ENCODE measurements at regions not wholly inside any gene's neighbourhood (a gene's known extent, or its start where the extent isn't known, plus 50 kb on each side); places are given as distances from the start of the nearest gene placed in this dataset.
"Not testable (repeated sequence)": the region's sequence is repeated elsewhere in the genome, so short reads cannot be mapped to it uniquely, and the experiment has no call there.

GRCh38 chr13:87736849-87737385, 65.7 kb downstream of the SLITRK5 start:
- no peak for DNase-seq (ENCODE audit: low read depth)

- no peak for DNase-seq (ENCODE audit: low read depth)
Observed at GRCh38 chr13:87754097-87754496, 82.9 kb downstream of the SLITRK5 start.

GRCh38 chr13:87769445-87769844, 98.3 kb downstream of the SLITRK5 start:
- no peak for DNase-seq (ENCODE audit: low read depth)

- no peak for DNase-seq (ENCODE audit: low read depth)
Observed at GRCh38 chr13:87777387-87777786, 106.2 kb downstream of the SLITRK5 start.

- DNase-seq (ENCODE audit: low read depth) = no peak
Observed at GRCh38 chr13:87778128-87778527, 107.0 kb downstream of the SLITRK5 start.

- no peak for DNase-seq (ENCODE audit: low read depth)
Observed at GRCh38 chr13:87779426-87779825, 108.3 kb downstream of the SLITRK5 start.

GRCh38 chr13:87783366-87783765, 112.2 kb downstream of the SLITRK5 start:
- DNase-seq (ENCODE audit: low read depth) = no peak

GRCh38 chr13:87788363-87788762, 117.2 kb downstream of the SLITRK5 start:
- DNase-seq (ENCODE audit: low read depth) = no peak

- no peak for DNase-seq (ENCODE audit: low read depth)
Observed at GRCh38 chr13:87792878-87793277, 121.7 kb downstream of the SLITRK5 start.

- DNase-seq (ENCODE audit: low read depth) = no peak
Observed at GRCh38 chr13:87798536-87798935, 127.4 kb downstream of the SLITRK5 start.

GRCh38 chr13:87810391-87810801, 139.2 kb downstream of the SLITRK5 start:
- DNase-seq (ENCODE audit: low read depth) = no peak

GRCh38 chr13:87810920-87811344, 139.8 kb downstream of the SLITRK5 start:
- DNase-seq (ENCODE audit: low read depth) = no peak

GRCh38 chr13:87814403-87814802, 143.2 kb downstream of the SLITRK5 start:
- DNase-seq (ENCODE audit: low read depth) = no peak

- DNase-seq (ENCODE audit: low read depth) = no peak
Observed at GRCh38 chr13:87820241-87820640, 149.1 kb downstream of the SLITRK5 start.

- DNase-seq (ENCODE audit: low read depth) = no peak
Observed at GRCh38 chr13:87821512-87821911, 150.3 kb downstream of the SLITRK5 start.

GRCh38 chr13:87826301-87826700, 155.1 kb downstream of the SLITRK5 start:
- not testable (repeated sequence) for DNase-seq (ENCODE audit: low read depth)

GRCh38 chr13:87827479-87827878, 156.3 kb downstream of the SLITRK5 start:
- peak; percentile 8 for DNase-seq (ENCODE audit: low read depth)

GRCh38 chr13:87837522-87837921, 166.4 kb downstream of the SLITRK5 start:
- no peak for DNase-seq (ENCODE audit: low read depth)

- DNase-seq (ENCODE audit: low read depth) = no peak
Observed at GRCh38 chr13:87837946-87838345, 166.8 kb downstream of the SLITRK5 start.

- DNase-seq (ENCODE audit: low read depth) = no peak
Observed at GRCh38 chr13:87851410-87851809, 180.2 kb downstream of the SLITRK5 start.

GRCh38 chr13:87855553-87855952, 184.4 kb downstream of the SLITRK5 start:
- no peak for DNase-seq (ENCODE audit: low read depth)

GRCh38 chr13:87859261-87859660, 188.1 kb downstream of the SLITRK5 start:
- no peak for DNase-seq (ENCODE audit: low read depth)

GRCh38 chr13:87867426-87867825, 196.3 kb downstream of the SLITRK5 start:
- DNase-seq (ENCODE audit: low read depth) = no peak

- no peak for DNase-seq (ENCODE audit: low read depth)
Observed at GRCh38 chr13:87868731-87869130, 197.6 kb downstream of the SLITRK5 start.

Measured in M059J (cell line).